ENCODE measurements at regions not wholly inside any gene's neighbourhood (a gene's known extent, or its start where the extent isn't known, plus 50 kb on each side); places are given as distances from the start of the nearest gene placed in this dataset.

GRCh38 chr10:33088990-33089389, 131.0 kb upstream of the ITGB1 start:
- no peak overlapping the region for H2AFZ ChIP-seq (ENCODE audit: low read depth, low read length)
- BruUV-seq (replicated peaks) = no TSS peak
- dilution Hi-C loops (cut with MboI; ENCODE audit: extremely low pct_ligation_motif_present, low sequenced_read_pairs) (no loop called here), intact Hi-C loops (cut with micrococcal nuclease) (loop anchor here (1.0 kb wide), 1 partner anchor 34 kb away; no protein-coding TSS in a partner anchor)
- no peaks in the 10 kb centered on the region for H3K9me3 ChIP-seq (replicated peaks; ENCODE audit: control insufficient read depth, insufficient read depth, low read length)
- ChIA-PET POLR2A (no interaction called here), CTCF (no interaction called here)
- H4K20me1 ChIP-seq (replicated peaks; ENCODE audit: control insufficient read depth, extremely low read depth, insufficient read depth, low read length) = no peaks in the 10 kb centered on the region
- no peaks in the 10 kb centered on the region for H3K36me3 ChIP-seq (ENCODE audit: control insufficient read depth in 2 of 2, extremely low read depth in 1 of 2, insufficient read depth in 2 of 2, low read length in 2 of 2)
- no peaks in the 10 kb centered on the region for H3K9me1 ChIP-seq (replicated peaks; ENCODE audit: control insufficient read depth, extremely low read depth, insufficient read depth, low read length)
- H3K79me2 ChIP-seq (ENCODE audit: control insufficient read depth, insufficient read depth, low read length) = no peaks in the 10 kb centered on the region
- H3K4me2 ChIP-seq (ENCODE audit: insufficient read depth, low read length) = no peak overlapping the region
- TF ChIP-seq POLR2AphosphoS5 (IDR thresholded peaks at IDR 0.05; ENCODE audit: insufficient read depth, low read depth, low read length) (no peak), POLR2A (IDR thresholded peaks at IDR 0.05; ENCODE audit: low read depth, low read length) (no peak), JUN (IDR thresholded peaks at IDR 0.05; ENCODE audit: borderline replicate concordance, insufficient read depth, insufficient read length, low read depth) (no peak), MAX (IDR thresholded peaks at IDR 0.05; ENCODE audit: insufficient read depth, insufficient read length) (no peak), GATA2 (IDR thresholded peaks at IDR 0.05; ENCODE audit: insufficient read depth, insufficient read length, low read depth, low read length) (no peak), MYC (IDR thresholded peaks at IDR 0.05; ENCODE audit: low read depth, low read length) (no peak), EZH2 (IDR thresholded peaks at IDR 0.05; ENCODE audit: borderline replicate concordance, low read depth, low read length, severe bottlenecking) (no peak), FOS (IDR thresholded peaks at IDR 0.05; ENCODE audit: borderline replicate concordance, insufficient read depth, low read length) (no peak)
- TF ChIP-seq, protein P1, sequence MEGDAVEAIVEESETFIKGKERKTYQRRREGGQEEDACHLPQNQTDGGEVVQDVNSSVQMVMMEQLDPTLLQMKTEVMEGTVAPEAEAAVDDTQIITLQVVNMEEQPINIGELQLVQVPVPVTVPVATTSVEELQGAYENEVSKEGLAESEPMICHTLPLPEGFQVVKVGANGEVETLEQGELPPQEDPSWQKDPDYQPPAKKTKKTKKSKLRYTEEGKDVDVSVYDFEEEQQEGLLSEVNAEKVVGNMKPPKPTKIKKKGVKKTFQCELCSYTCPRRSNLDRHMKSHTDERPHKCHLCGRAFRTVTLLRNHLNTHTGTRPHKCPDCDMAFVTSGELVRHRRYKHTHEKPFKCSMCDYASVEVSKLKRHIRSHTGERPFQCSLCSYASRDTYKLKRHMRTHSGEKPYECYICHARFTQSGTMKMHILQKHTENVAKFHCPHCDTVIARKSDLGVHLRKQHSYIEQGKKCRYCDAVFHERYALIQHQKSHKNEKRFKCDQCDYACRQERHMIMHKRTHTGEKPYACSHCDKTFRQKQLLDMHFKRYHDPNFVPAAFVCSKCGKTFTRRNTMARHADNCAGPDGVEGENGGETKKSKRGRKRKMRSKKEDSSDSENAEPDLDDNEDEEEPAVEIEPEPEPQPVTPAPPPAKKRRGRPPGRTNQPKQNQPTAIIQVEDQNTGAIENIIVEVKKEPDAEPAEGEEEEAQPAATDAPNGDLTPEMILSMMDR (IDR thresholded peaks at IDR 0.05; ENCODE audit: extremely low read depth in 1 of 2, insufficient read depth in 1 of 2, low read depth in 1 of 2, low read length in 2 of 2) = no peak
- H3K4me3 ChIP-seq (replicated peaks in 1 of 3; ENCODE audit: insufficient read depth in 1 of 3, low read depth in 1 of 3, low read length in 3 of 3) = no peak overlapping the region
- FAIRE-seq = peak; percentile 28
- no peak for DNase-seq (ENCODE audit: low read depth, low spot score)
- peaks cover 0 to 1% of the 10 kb centered on the region in 2 experiments for H3K27me3 ChIP-seq (ENCODE audit: control insufficient read depth in 2 of 2, insufficient read depth in 2 of 2, low read length in 2 of 2)
- H3K9ac ChIP-seq (replicated peaks; ENCODE audit: extremely low read depth, insufficient read depth, low read length) = no peak overlapping the region
- H3K27ac ChIP-seq (ENCODE audit: insufficient read depth, low read depth, low read length) = no peak overlapping the region
- no peaks in the 10 kb centered on the region for H3K4me1 ChIP-seq (ENCODE audit: control insufficient read depth, extremely low read depth, insufficient read depth, low read length)

Data from endothelial cell of umbilical vein (primary cell).